ENCODE measurements at regions not wholly inside any gene's neighbourhood (a gene's known extent, or its start where the extent isn't known, plus 50 kb on each side); places are given as distances from the start of the nearest gene placed in this dataset.

- no peak for TF ChIP-seq CTCF (conservative IDR thresholded peaks at IDR 0.05; ENCODE audit: low read depth, low read length)
These were observed 500.9 kb upstream of the PRMT6 start for GRCh38 chr1:106555571-106555970.

GRCh38 chr1:106564192-106564591, 492.3 kb upstream of the PRMT6 start:
- no peak overlapping the region for H3K4me3 ChIP-seq (ENCODE audit: low read depth, low read length)
- DNase-seq (ENCODE audit: low read depth): no peak
- TF ChIP-seq CTCF (conservative IDR thresholded peaks at IDR 0.05; ENCODE audit: low read depth, low read length): no peak

More at GRCh38 chr1:106555571-106555970, 500.9 kb upstream of the PRMT6 start:
- DNase-seq (ENCODE audit: low read depth): no peak
- no peak overlapping the region for H3K4me3 ChIP-seq (ENCODE audit: low read depth, low read length)

GRCh38 chr1:106568201-106568974, 488.1 kb upstream of the PRMT6 start:
- no peak overlapping the region for H3K4me3 ChIP-seq (ENCODE audit: low read depth, low read length)
- no peak for TF ChIP-seq CTCF (conservative IDR thresholded peaks at IDR 0.05; ENCODE audit: low read depth, low read length)
- peak; percentile 2 for DNase-seq (ENCODE audit: low read depth)

GRCh38 chr1:106571109-106571508, 485.4 kb upstream of the PRMT6 start:
- no peak for TF ChIP-seq CTCF (conservative IDR thresholded peaks at IDR 0.05; ENCODE audit: low read depth, low read length)
- peak; percentile 2 for DNase-seq (ENCODE audit: low read depth)
- H3K4me3 ChIP-seq (ENCODE audit: low read depth, low read length): no peak overlapping the region

GRCh38 chr1:106584107-106584506, 472.4 kb upstream of the PRMT6 start:
- TF ChIP-seq CTCF (conservative IDR thresholded peaks at IDR 0.05; ENCODE audit: low read depth, low read length): no peak
- no peak for DNase-seq (ENCODE audit: low read depth)
- no peak overlapping the region for H3K4me3 ChIP-seq (ENCODE audit: low read depth, low read length)

GRCh38 chr1:106584676-106585075, 471.8 kb upstream of the PRMT6 start:
- no peak for TF ChIP-seq CTCF (conservative IDR thresholded peaks at IDR 0.05; ENCODE audit: low read depth, low read length)
- no peak for DNase-seq (ENCODE audit: low read depth)

GRCh38 chr1:106600626-106601025, 455.8 kb upstream of the PRMT6 start:
- no peak for DNase-seq (ENCODE audit: low read depth)
- TF ChIP-seq CTCF (conservative IDR thresholded peaks at IDR 0.05; ENCODE audit: low read depth, low read length): no peak
- no peak overlapping the region for H3K4me3 ChIP-seq (ENCODE audit: low read depth, low read length)

More at GRCh38 chr1:106584676-106585075, 471.8 kb upstream of the PRMT6 start:
- no peak overlapping the region for H3K4me3 ChIP-seq (ENCODE audit: low read depth, low read length)

Measured in choroid plexus epithelial cell (primary cell).